ENCODE measurements at regions not wholly inside any gene's neighbourhood (a gene's known extent, or its start where the extent isn't known, plus 50 kb on each side); places are given as distances from the start of the nearest gene placed in this dataset.
"Not testable (repeated sequence)": the region's sequence is repeated elsewhere in the genome, so short reads cannot be mapped to it uniquely, and the experiment has no call there.

GRCh38 chr11:31958076-31958735 lies 132.7 kb upstream of the RCN1 start:
- peak; percentile 66 for DNase-seq (ENCODE audit: low spot score)

GRCh38 chr11:31957674-31958073 lies 133.2 kb upstream of the RCN1 start:
- no peak for DNase-seq (ENCODE audit: low spot score)

GRCh38 chr11:31956310-31956709 lies 134.6 kb upstream of the RCN1 start:
- DNase-seq (ENCODE audit: low spot score), result no peak

GRCh38 chr11:31955838-31956237 lies 135.0 kb upstream of the RCN1 start:
- no peak for DNase-seq (ENCODE audit: low spot score)

- DNase-seq (ENCODE audit: low spot score), result no peak
These were observed 137.0 kb upstream of the RCN1 start for GRCh38 chr11:31953803-31954327.

- DNase-seq (ENCODE audit: low spot score), result not testable (repeated sequence)
These were observed 138.6 kb upstream of the PAX6 start for GRCh38 chr11:31949733-31950200.

GRCh38 chr11:31947051-31947450 lies 135.9 kb upstream of the PAX6 start:
- DNase-seq (ENCODE audit: low spot score), result no peak

GRCh38 chr11:31943056-31943780 lies 132.1 kb upstream of the PAX6 start:
- DNase-seq (ENCODE audit: low spot score), result no peak

GRCh38 chr11:31940371-31941037 lies 129.4 kb upstream of the PAX6 start:
- DNase-seq (ENCODE audit: low spot score), result no peak

- no peak for DNase-seq (ENCODE audit: low spot score)
These were observed 127.9 kb upstream of the PAX6 start for GRCh38 chr11:31939004-31939403.

GRCh38 chr11:31936312-31936711 lies 125.2 kb upstream of the PAX6 start:
- no peak for DNase-seq (ENCODE audit: low spot score)

GRCh38 chr11:31932879-31933278 lies 121.8 kb upstream of the PAX6 start:
- DNase-seq (ENCODE audit: low spot score), result no peak

- no peak for DNase-seq (ENCODE audit: low spot score)
These were observed 116.9 kb upstream of the PAX6 start for GRCh38 chr11:31927982-31928381.

GRCh38 chr11:31926816-31927528 lies 115.8 kb upstream of the PAX6 start:
- DNase-seq (ENCODE audit: low spot score), result no peak

- DNase-seq (ENCODE audit: low spot score), result no peak
These were observed 115.0 kb upstream of the PAX6 start for GRCh38 chr11:31926106-31926505.

- no peak for DNase-seq (ENCODE audit: low spot score)
These were observed 111.3 kb upstream of the PAX6 start for GRCh38 chr11:31922450-31922849.

- DNase-seq (ENCODE audit: low spot score), result no peak
These were observed 110.0 kb upstream of the PAX6 start for GRCh38 chr11:31921081-31921480.

- no peak for DNase-seq (ENCODE audit: low spot score)
These were observed 108.1 kb upstream of the PAX6 start for GRCh38 chr11:31919175-31919574.

GRCh38 chr11:31915867-31916266 lies 104.7 kb upstream of the PAX6 start:
- no peak for DNase-seq (ENCODE audit: low spot score)

GRCh38 chr11:31913985-31914384 lies 102.9 kb upstream of the PAX6 start:
- no peak for DNase-seq (ENCODE audit: low spot score)

- no peak for DNase-seq (ENCODE audit: low spot score)
These were observed 101.7 kb upstream of the PAX6 start for GRCh38 chr11:31912808-31913207.

- DNase-seq (ENCODE audit: low spot score), result no peak
These were observed 99.9 kb upstream of the PAX6 start for GRCh38 chr11:31910950-31911576.
